Liver (tissue), 8 donors: ENCODE measurements at regions not wholly inside any gene's neighbourhood (a gene's known extent, or its start where the extent isn't known, plus 50 kb on each side); places are given as distances from the start of the nearest gene placed in this dataset.

ENCODE experiments used
- DNase-seq: peaks from one replicate; pipeline ENCODE4 v3.0.0-alpha.2; 2017; ENCODE audit warnings: low spot score
- H3K27ac ChIP-seq, 2 donors: one replicate each; pipeline ENCODE4 v1.7.0; 2013; ENCODE audit warnings: inconsistent platforms in 2 of 2, low read length in 2 of 2, control low read depth in 1 of 2, low read depth in 1 of 2, mild to moderate bottlenecking in 1 of 2
- H3K27me3 ChIP-seq, 4 donors: one replicate each; pipeline versions ENCODE4 v1.6.1 to v1.7.0; 2013; ENCODE audit warnings: low read length in 3 of 4, inconsistent platforms in 1 of 4, mild to moderate bottlenecking in 1 of 4, moderate library complexity in 1 of 4; ENCODE audit not compliant: control insufficient read depth in 4 of 4, insufficient read depth in 4 of 4
- H3K36me3 ChIP-seq, 4 donors: one replicate each; pipeline versions ENCODE4 v1.6.1 to v1.7.0; 2013; ENCODE audit warnings: low read length in 3 of 4, mild to moderate bottlenecking in 3 of 4, low read depth in 1 of 4, moderate library complexity in 1 of 4; ENCODE audit not compliant: control insufficient read depth in 4 of 4, insufficient read depth in 3 of 4
- H3K4me1 ChIP-seq, 4 donors: one replicate each; pipeline versions ENCODE4 v1.6.1 to v1.7.0; 2013; ENCODE audit warnings: low read length in 3 of 4, mild to moderate bottlenecking in 3 of 4, moderate library complexity in 1 of 4; ENCODE audit not compliant: control insufficient read depth in 4 of 4, insufficient read depth in 4 of 4
- H3K4me3 ChIP-seq, 3 donors: one replicate each; pipeline versions ENCODE4 v1.6.1 to v1.7.0; 2013; ENCODE audit warnings: low read length in 3 of 3, control low read depth in 1 of 3, low read depth in 1 of 3, mild to moderate bottlenecking in 1 of 3
- H3K9ac ChIP-seq, 2 donors: one replicate each; pipeline ENCODE4 v1.7.0; 2013; ENCODE audit warnings: low read length in 2 of 2, mild to moderate bottlenecking in 2 of 2, moderate library complexity in 2 of 2, control low read depth in 1 of 2, low read depth in 1 of 2
- H3K9me3 ChIP-seq, 4 donors: one replicate each; pipeline versions ENCODE4 v1.6.1 to v1.7.0; 2013; ENCODE audit warnings: low read length in 3 of 4; ENCODE audit not compliant: control insufficient read depth in 4 of 4
- ATF3 ChIP-seq: IDR thresholded peaks from 2 replicates; pipeline ENCODE4 v1.6.1; 2016; ENCODE audit warnings: antibody characterized with exemption
- EGR1 ChIP-seq, 2 donors: IDR thresholded peaks; 2 replicates each; pipeline ENCODE4 v1.6.1; 2016 to 2018; ENCODE audit warnings: antibody characterized with exemption in 2 of 2, low read depth in 2 of 2
- FOXA1 ChIP-seq: IDR thresholded peaks from 2 replicates; pipeline ENCODE4 v1.6.1; 2016; ENCODE audit warnings: antibody characterized with exemption
- FOXA2 ChIP-seq: IDR thresholded peaks from 2 replicates; pipeline ENCODE4 v1.6.1; 2016; ENCODE audit warnings: antibody characterized with exemption
- GABPA ChIP-seq, 2 donors: IDR thresholded peaks in 1 of 2; conservative IDR thresholded peaks in 1 of 2; 2 replicates each; pipeline ENCODE4 v1.6.1; 2016; ENCODE audit warnings: antibody characterized with exemption in 2 of 2, mild to moderate bottlenecking in 1 of 2, moderate library complexity in 1 of 2
- HNF4A ChIP-seq, 2 donors: conservative IDR thresholded peaks; 2 replicates each; pipeline ENCODE4 v1.6.1; 2016; ENCODE audit warnings: antibody characterized with exemption in 2 of 2, mild to moderate bottlenecking in 2 of 2
- HNF4G ChIP-seq: IDR thresholded peaks from 2 replicates; pipeline ENCODE4 v1.6.1; 2016; ENCODE audit warnings: antibody characterized with exemption
- JUND ChIP-seq, 2 donors: IDR thresholded peaks; 2 replicates each; pipeline ENCODE4 v1.6.1; 2016; ENCODE audit warnings: antibody characterized with exemption in 2 of 2
- NR2F2 ChIP-seq: IDR thresholded peaks from 2 replicates; pipeline ENCODE4 v1.6.1; 2016; ENCODE audit warnings: antibody characterized with exemption
- RAD21 ChIP-seq, 2 donors: IDR thresholded peaks; 2 replicates each; pipeline ENCODE4 v1.6.1; 2016; ENCODE audit warnings: antibody characterized with exemption in 2 of 2, mild to moderate bottlenecking in 2 of 2
- RXRA ChIP-seq, 2 donors: IDR thresholded peaks; 2 replicates each; pipeline ENCODE4 v1.6.1; 2017 to 2018; ENCODE audit warnings: antibody characterized with exemption in 2 of 2, mild to moderate bottlenecking in 1 of 2
- SP1 ChIP-seq: IDR thresholded peaks from 2 replicates; pipeline ENCODE4 v1.6.1; 2018; ENCODE audit warnings: antibody characterized with exemption, mild to moderate bottlenecking
- TAF1 ChIP-seq: conservative IDR thresholded peaks from 2 replicates; pipeline ENCODE4 v1.6.1; 2016; ENCODE audit warnings: antibody characterized with exemption, mild to moderate bottlenecking
- YY1 ChIP-seq: IDR thresholded peaks from 2 replicates; pipeline ENCODE4 v1.6.1; 2016; ENCODE audit warnings: antibody characterized with exemption, mild to moderate bottlenecking
- ZBTB33 ChIP-seq: IDR thresholded peaks from 2 replicates; pipeline ENCODE4 v1.6.1; 2016; ENCODE audit warnings: antibody characterized with exemption
- whole genome bisulfite sequencing: extraction: QIAGEN DNeasy Blood & Tissue Kit; methylation state at CpG from one replicate; pipeline ENCODE4 v1.1.7; 2013; 5-methylcytosine and 5-hydroxymethylcytosine counted together
- TF ChIP-seq, protein P1 (sequence below): fragments of 150-350 bp; IDR thresholded peaks from 2 replicates; pipeline ENCODE4 v1.5.1; 2017; ENCODE audit warnings: improper control_type of control experiment, low read depth, low read length; ENCODE audit not compliant: missing input control
- TF ChIP-seq, protein P2 (sequence below): IDR thresholded peaks from 2 replicates; pipeline ENCODE4 v1.6.1; 2016; ENCODE audit warnings: antibody characterized with exemption, mild to moderate bottlenecking
- TF ChIP-seq, protein P3 (sequence below): IDR thresholded peaks from 2 replicates; pipeline ENCODE4 v1.6.1; 2016; ENCODE audit warnings: antibody characterized with exemption
- donor health status: healthy.
- donor health status: healthy.
- donor health status: healthy.
- donor health status: healthy.
- donor health status: healthy.

DNA sequence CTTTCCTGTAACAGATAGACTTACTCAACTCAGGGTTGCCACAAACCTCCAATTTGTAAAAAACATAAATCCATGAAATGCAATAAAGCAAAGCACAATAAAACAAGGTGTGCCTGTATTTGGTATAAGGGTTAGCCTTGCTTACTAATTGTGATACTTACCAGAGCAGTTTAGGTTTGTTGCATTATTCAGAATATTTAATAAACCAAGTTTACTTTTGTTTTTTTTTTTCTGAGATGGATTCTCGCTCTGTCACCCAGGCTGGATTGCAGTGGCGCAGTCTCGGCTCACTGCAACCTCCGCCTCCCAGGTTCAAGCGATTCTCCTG lies 79.6 kb downstream of the SEC61G start:
- no peak for DNase-seq
- no peaks in the 10 kb centered on the region for H3K9me3 ChIP-seq
- H3K9ac ChIP-seq: no peak overlapping the region
- H3K36me3 ChIP-seq: no peaks in the 10 kb centered on the region
- no peaks in the 10 kb centered on the region for H3K4me1 ChIP-seq
- no peak overlapping the region for H3K4me3 ChIP-seq
- H3K27ac ChIP-seq: no peak overlapping the region
- no peak for TF ChIP-seq FOXA2
- TF ChIP-seq GABPA (IDR thresholded peaks at IDR 0.05 in 1 of 2, conservative IDR thresholded peaks at IDR 0.05 in 1 of 2): no peak
- TF ChIP-seq FOXA1: no peak
- no peak for TF ChIP-seq HNF4A (conservative IDR thresholded peaks at IDR 0.05)
- TF ChIP-seq EGR1 (IDR thresholded peaks at IDR 0.05; ENCODE audit: low read depth in 2 of 2): no peak
- TF ChIP-seq RXRA (IDR thresholded peaks at IDR 0.05): no peak
- no peak for TF ChIP-seq HNF4G
- TF ChIP-seq ZBTB33: no peak
- TF ChIP-seq, protein P1, sequence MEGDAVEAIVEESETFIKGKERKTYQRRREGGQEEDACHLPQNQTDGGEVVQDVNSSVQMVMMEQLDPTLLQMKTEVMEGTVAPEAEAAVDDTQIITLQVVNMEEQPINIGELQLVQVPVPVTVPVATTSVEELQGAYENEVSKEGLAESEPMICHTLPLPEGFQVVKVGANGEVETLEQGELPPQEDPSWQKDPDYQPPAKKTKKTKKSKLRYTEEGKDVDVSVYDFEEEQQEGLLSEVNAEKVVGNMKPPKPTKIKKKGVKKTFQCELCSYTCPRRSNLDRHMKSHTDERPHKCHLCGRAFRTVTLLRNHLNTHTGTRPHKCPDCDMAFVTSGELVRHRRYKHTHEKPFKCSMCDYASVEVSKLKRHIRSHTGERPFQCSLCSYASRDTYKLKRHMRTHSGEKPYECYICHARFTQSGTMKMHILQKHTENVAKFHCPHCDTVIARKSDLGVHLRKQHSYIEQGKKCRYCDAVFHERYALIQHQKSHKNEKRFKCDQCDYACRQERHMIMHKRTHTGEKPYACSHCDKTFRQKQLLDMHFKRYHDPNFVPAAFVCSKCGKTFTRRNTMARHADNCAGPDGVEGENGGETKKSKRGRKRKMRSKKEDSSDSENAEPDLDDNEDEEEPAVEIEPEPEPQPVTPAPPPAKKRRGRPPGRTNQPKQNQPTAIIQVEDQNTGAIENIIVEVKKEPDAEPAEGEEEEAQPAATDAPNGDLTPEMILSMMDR: no peak
- no peak for TF ChIP-seq ATF3
- 91% methylated on average over 5 of the region's 5 CpGs for WGBS
- peaks cover 0 to 3% (median 0%) of the 10 kb centered on the region in 4 donors for H3K27me3 ChIP-seq

DNA sequence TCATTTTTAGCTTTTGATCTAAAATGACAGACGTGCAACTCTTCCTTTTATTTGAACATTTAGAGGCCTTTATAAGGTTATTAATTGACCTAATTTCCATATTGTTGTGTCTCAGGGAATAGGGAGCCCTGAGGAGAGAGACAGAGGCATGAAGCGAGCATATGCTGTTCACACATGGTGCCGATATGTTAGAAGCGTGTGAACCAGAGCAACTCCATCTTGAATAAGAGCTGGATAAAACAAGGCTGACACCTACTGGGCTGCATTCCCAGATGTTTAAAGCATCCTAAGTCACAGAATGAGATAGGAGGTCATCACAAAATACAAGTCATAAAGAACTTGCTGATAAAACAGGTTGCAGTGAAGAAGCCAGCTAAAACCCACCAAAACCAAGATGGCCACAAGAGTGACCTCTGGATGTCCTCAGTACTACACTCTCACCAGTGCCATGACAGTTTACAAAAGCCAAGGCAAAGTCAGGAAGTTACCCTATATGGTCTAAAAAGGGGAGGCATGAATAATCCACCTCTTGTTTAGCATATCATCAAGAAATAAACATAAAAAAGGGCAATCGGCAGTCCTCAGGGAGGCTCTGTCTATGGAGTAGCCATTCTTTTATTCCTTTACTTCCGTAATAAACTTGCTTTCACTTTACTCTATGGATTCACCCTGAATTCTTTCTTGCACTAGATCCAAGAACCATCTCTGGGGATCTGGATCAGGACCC lies 80.1 kb downstream of the SEC61G start:
- Histone ChIP-seq H3K36me3 (no peaks in the 10 kb centered on the region), H3K4me1 (no peaks in the 10 kb centered on the region), H3K27ac (no peak overlapping the region), H3K9me3 (no peaks in the 10 kb centered on the region), H3K27me3 (peaks cover 0 to under 1% (median 0%) of the 10 kb centered on the region in 4 donors), H3K9ac (no peak overlapping the region), H3K4me3 (no peak overlapping the region)
- no peak for DNase-seq
- 83% methylated on average over 6 of the region's 6 CpGs for WGBS
- TF ChIP-seq, protein P2, sequence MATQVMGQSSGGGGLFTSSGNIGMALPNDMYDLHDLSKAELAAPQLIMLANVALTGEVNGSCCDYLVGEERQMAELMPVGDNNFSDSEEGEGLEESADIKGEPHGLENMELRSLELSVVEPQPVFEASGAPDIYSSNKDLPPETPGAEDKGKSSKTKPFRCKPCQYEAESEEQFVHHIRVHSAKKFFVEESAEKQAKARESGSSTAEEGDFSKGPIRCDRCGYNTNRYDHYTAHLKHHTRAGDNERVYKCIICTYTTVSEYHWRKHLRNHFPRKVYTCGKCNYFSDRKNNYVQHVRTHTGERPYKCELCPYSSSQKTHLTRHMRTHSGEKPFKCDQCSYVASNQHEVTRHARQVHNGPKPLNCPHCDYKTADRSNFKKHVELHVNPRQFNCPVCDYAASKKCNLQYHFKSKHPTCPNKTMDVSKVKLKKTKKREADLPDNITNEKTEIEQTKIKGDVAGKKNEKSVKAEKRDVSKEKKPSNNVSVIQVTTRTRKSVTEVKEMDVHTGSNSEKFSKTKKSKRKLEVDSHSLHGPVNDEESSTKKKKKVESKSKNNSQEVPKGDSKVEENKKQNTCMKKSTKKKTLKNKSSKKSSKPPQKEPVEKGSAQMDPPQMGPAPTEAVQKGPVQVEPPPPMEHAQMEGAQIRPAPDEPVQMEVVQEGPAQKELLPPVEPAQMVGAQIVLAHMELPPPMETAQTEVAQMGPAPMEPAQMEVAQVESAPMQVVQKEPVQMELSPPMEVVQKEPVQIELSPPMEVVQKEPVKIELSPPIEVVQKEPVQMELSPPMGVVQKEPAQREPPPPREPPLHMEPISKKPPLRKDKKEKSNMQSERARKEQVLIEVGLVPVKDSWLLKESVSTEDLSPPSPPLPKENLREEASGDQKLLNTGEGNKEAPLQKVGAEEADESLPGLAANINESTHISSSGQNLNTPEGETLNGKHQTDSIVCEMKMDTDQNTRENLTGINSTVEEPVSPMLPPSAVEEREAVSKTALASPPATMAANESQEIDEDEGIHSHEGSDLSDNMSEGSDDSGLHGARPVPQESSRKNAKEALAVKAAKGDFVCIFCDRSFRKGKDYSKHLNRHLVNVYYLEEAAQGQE: no peak
- TF ChIP-seq RAD21 (IDR thresholded peaks at IDR 0.05) (no peak), EGR1 (IDR thresholded peaks at IDR 0.05; ENCODE audit: low read depth in 2 of 2) (no peak), HNF4G (no peak), RXRA (IDR thresholded peaks at IDR 0.05) (no peak), ZBTB33 (no peak), SP1 (no peak), FOXA1 (no peak), GABPA (IDR thresholded peaks at IDR 0.05 in 1 of 2, conservative IDR thresholded peaks at IDR 0.05 in 1 of 2) (no peak), FOXA2 (no peak), ATF3 (no peak), NR2F2 (no peak), YY1 (no peak), HNF4A (conservative IDR thresholded peaks at IDR 0.05) (no peak), TAF1 (no peak), JUND (IDR thresholded peaks at IDR 0.05) (no peak)
- TF ChIP-seq, protein P3, sequence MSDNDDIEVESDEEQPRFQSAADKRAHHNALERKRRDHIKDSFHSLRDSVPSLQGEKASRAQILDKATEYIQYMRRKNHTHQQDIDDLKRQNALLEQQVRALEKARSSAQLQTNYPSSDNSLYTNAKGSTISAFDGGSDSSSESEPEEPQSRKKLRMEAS: no peak
- TF ChIP-seq, protein P1: no peak
